Cardiac muscle cell (in vitro differentiated cells and primary cell): ENCODE measurements at regions not wholly inside any gene's neighbourhood (a gene's known extent, or its start where the extent isn't known, plus 50 kb on each side); places are given as distances from the start of the nearest gene placed in this dataset.

Experiments used
- DNase-seq, 2 donors: peaks; one replicate each; pipeline versions ENCODE4 v3.0.0 to v3.0.0-alpha.2; 2010 to 2017; ENCODE audit warnings: low read depth in 1 of 2, low spot score in 1 of 2
- H3K27ac ChIP-seq: fragments of 200-600 bp; sonication (generic); 2 replicates; pipeline ENCODE4 v1.5.1; 2016
- H3K27me3 ChIP-seq: fragments of 200-600 bp; sonication (generic); 2 replicates; pipeline ENCODE4 v1.6.0; 2016; ENCODE audit warnings: control low read depth
- H3K36me3 ChIP-seq: fragments of 200-600 bp; sonication (generic); 2 replicates; pipeline ENCODE4 v1.5.1; 2016; ENCODE audit warnings: control low read depth
- H3K4me1 ChIP-seq: fragments of 200-600 bp; sonication (generic); 2 replicates; pipeline ENCODE4 v1.8.1; 2017; ENCODE audit warnings: low read depth, mild to moderate bottlenecking, mixed run types
- H3K4me3 ChIP-seq: fragments of 200-600 bp; sonication (generic); 2 replicates; pipeline ENCODE4 v1.5.1; 2016; ENCODE audit warnings: mild to moderate bottlenecking
- H3K9me3 ChIP-seq: fragments of 200-600 bp; sonication (generic); 2 replicates; pipeline ENCODE4 v1.5.1; 2017; ENCODE audit warnings: low read depth, mild to moderate bottlenecking, control low read depth
- CTCF ChIP-seq: IDR thresholded peaks from 2 replicates; pipeline ENCODE4 v1.5.1; 2012; ENCODE audit warnings: low read depth, mild to moderate bottlenecking, low read length

- Histone ChIP-seq H3K27me3 (no peaks in the 10 kb centered on the region), H3K36me3 (no peaks in the 10 kb centered on the region), H3K4me1 (no peaks in the 10 kb centered on the region), H3K27ac (no peak overlapping the region), H3K9me3 (no peaks in the 10 kb centered on the region), H3K4me3 (no peak overlapping the region)
- DNase-seq = no peak
- TF ChIP-seq CTCF = no peak
Measured at GRCh38 chr1:30314591-30314990, 408.8 kb downstream of the MATN1 start.

- no peak for DNase-seq
- no peaks in the 10 kb centered on the region for H3K27me3 ChIP-seq
- no peak for TF ChIP-seq CTCF
Measured at GRCh38 chr1:30313584-30313983, 409.8 kb downstream of the MATN1 start.

GRCh38 chr1:30313176-30313575 is 410.2 kb downstream of the MATN1 start:
- no peak overlapping the region for H3K4me3 ChIP-seq
- no peaks in the 10 kb centered on the region for H3K27me3 ChIP-seq
- no peak for TF ChIP-seq CTCF
- H3K27ac ChIP-seq = no peak overlapping the region
- H3K4me1 ChIP-seq = no peaks in the 10 kb centered on the region
- no peaks in the 10 kb centered on the region for H3K36me3 ChIP-seq
- H3K9me3 ChIP-seq = no peaks in the 10 kb centered on the region
- no peak for DNase-seq

More at GRCh38 chr1:30313584-30313983, 409.8 kb downstream of the MATN1 start:
- Histone ChIP-seq H3K9me3 (no peaks in the 10 kb centered on the region), H3K27ac (no peak overlapping the region), H3K4me1 (no peaks in the 10 kb centered on the region), H3K4me3 (no peak overlapping the region), H3K36me3 (no peaks in the 10 kb centered on the region)

GRCh38 chr1:30312226-30312625 is 411.2 kb downstream of the MATN1 start:
- Histone ChIP-seq H3K27me3 (no peaks in the 10 kb centered on the region), H3K4me3 (no peak overlapping the region), H3K9me3 (no peaks in the 10 kb centered on the region), H3K36me3 (no peaks in the 10 kb centered on the region), H3K27ac (no peak overlapping the region), H3K4me1 (peaks cover 6% of the 10 kb centered on the region)
- DNase-seq = no peak
- TF ChIP-seq CTCF = no peak

GRCh38 chr1:30311749-30312148 is 411.6 kb downstream of the MATN1 start:
- no peak overlapping the region for H3K27ac ChIP-seq
- no peaks in the 10 kb centered on the region for H3K27me3 ChIP-seq
- H3K9me3 ChIP-seq = no peaks in the 10 kb centered on the region
- no peak overlapping the region for H3K4me3 ChIP-seq
- peaks cover 6% of the 10 kb centered on the region for H3K4me1 ChIP-seq
- TF ChIP-seq CTCF = no peak
- H3K36me3 ChIP-seq = no peaks in the 10 kb centered on the region
- no peak for DNase-seq
